Stimulated activated CD8-positive, alpha-beta memory T cell treated with anti-CD3 and anti-CD28 coated beads, Interleukin-15, amount 100 ng/mL, for 24 hours (primary cell): ENCODE measurements at regions not wholly inside any gene's neighbourhood (a gene's known extent, or its start where the extent isn't known, plus 50 kb on each side); places are given as distances from the start of the nearest gene placed in this dataset.
"Not testable (repeated sequence)": the region's sequence is repeated elsewhere in the genome, so short reads cannot be mapped to it uniquely, and the experiment has no call there.

Experiments
- DNase-seq: peaks from one replicate; pipeline ENCODE4 v3.0.0-alpha.2; 2020; ENCODE audit warnings: low read depth

DNA sequence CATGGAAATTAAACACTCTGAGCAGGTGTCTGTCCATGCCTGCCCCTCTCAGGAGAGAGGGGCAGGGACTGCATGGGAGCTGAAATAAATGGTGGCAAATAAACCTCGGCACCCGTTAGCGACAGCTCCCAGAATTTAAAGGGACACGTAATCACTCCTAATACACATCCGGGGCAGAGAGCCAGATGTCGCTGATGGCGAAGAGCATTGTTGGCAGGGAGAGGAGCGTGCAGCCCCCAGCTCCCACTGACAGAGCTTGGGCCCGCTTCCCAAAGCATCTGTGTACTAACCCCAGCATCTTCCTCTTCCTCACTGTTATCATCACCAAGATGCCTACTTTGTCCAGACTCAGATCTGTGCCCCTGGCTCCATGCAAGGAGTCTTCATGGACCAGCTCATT lies 85.8 kb downstream of the IRX5 start:
- no peak for DNase-seq

DNA sequence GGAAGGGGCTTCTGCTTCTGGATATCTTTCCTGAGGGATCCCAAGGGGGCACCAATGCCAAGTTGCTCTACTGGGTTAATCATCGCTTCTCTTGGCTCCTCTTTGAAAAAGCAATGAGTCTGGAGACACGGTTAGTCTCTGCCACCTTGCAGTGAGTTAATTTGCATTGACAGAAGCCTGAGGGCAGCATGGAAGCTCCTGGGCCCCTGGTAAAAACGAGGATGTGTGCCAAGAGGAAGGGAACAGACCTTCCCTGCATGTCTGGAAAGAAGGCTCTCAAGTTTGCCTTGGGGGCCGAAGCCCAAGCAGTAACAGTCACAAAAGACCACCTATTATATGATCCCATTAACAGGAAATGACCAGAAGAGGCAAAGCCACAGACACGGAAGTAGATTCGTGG lies 86.7 kb downstream of the IRX5 start:
- DNase-seq = no peak

DNA sequence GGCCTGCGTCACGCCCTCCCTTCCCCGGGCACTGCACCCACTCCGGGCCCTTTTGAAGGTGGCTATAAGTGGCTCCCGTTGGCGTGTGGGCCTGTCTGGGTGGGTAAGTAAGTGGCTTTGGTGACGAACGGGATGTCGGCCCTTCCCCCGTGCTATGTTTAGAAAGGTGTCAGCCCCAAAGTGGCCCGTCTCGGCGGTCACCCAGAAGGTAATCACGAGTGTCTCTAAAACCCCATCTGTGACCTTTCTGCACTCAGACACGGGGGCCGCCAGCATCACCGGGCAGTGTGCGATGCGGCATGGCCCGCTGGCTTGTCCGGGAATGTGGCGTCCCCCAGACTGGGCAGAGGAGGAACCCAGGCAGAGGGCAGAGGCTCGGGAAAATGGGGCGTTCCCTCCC lies 88.2 kb downstream of the IRX5 start:
- no peak for DNase-seq

DNA sequence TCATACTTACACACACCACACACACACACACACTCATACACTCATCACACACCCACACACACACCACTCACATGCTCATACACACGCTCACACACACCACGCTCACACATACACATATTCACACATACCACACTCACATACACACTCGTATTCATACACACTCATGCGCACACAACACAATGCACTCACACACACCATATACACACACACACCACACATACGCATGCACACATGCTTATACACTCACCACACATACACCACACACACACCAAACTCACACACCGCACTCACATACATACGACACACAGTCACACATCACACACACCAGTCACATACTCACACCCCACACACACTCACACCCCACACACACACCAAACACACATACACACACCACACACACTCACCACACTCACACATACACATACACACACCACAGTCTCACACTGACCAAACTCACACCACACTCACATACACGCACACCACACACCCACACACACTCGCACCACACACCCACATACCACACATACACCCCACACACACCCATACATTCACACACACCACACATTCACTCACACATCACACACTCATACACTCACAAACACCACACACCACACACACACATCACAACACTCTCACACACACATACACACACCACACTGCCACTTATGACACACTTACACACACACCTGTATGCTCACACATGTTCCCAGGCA lies 88.9 kb downstream of the IRX5 start:
- DNase-seq = no peak

DNA sequence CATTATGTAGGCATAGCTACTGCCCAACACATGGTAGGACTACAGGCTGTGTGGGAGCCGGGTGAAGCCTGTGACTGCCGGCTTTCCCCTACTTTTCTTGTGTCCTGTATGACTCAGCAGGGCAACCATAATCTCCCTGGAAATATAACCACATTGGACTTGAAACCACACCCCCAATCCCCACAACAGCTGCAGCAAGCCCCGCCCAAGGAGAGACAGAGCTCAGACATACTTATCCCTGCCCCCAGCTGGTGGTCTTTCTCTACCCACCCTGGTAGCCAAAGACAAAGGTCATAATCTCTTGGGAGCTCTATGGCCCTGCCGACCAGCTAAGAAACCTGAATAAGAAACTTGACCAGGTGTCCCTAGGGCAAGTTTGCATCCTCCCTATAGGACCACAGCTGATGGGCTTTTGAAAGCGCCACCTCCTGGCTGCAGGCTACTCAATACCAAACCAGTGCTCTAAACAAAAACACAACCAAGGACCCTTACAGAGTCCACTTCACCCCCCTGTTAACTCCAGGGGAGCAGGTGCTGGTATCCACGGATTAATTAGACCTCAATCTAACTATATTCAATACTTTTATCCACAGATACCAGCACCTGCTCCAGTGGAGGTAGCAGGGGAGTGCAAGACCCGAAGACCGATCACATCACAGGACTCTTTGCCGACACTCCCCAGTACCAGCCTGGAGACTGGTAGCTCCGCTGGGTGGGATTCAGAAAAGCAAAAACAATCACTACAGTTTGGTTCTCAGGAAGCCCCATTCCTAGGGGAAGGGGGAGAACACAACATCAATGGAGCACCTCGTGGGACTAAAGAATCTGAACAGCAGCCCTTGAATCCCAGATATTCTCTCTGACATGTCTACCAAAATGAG lies 91.2 kb downstream of the IRX5 start:
- DNase-seq = no peak

DNA sequence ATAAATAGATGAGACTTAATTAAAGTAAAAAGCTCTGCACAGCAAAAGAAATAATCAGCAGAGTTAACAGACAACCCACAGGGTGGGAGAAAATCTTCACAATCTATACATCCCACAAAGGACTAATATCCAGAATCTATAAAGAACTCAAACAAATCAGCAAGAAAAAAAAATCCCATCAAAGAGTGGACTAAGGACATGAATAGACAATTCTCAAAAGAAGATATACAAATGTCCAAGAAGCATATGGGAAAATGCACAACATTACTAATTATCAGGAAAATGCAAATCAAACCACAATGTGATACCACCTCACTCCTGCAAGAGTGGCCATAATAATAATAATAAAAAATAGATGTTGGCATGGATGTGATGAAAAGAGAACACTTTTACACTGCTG lies 96.6 kb downstream of the IRX5 start:
- not testable (repeated sequence) for DNase-seq

DNA sequence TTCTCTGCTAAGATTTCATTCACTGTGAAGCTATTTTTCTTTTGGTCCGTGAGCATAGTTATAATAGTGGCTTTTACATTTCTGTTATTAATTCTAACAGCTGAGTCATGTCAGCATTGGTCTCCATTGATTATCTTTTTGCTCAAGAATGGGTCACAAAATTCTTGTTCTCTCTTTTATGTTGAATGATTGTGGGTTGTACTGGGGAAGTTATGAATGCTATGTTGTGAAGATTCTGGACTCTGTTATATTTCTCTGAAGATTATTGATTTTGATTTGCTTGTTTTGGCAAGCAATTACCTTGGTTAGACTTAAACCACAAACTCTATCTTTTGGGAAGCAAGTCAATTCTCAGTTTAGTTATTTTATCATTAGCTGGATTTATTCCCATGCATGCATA lies 98.8 kb downstream of the IRX5 start:
- DNase-seq = no peak

DNA sequence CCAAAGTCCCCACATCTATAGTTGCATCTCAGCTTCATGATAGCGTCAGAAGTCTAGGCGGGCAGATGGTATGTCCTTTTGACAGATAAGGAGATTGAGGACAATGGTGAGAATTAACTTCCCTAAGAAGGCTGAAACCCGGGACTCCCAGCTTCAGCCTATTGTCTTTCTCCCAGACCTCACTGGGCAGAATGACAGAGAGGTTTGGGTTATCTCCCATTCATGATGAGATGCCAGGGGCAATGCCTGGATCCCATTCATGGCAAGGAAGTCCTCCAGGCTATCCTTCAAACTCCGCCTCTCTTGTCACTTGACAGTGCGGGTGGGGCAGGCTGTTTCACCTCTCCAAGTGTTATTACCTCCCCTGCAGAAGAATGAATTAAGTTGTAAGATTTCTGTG lies 100.3 kb downstream of the IRX5 start:
- no peak for DNase-seq

DNA sequence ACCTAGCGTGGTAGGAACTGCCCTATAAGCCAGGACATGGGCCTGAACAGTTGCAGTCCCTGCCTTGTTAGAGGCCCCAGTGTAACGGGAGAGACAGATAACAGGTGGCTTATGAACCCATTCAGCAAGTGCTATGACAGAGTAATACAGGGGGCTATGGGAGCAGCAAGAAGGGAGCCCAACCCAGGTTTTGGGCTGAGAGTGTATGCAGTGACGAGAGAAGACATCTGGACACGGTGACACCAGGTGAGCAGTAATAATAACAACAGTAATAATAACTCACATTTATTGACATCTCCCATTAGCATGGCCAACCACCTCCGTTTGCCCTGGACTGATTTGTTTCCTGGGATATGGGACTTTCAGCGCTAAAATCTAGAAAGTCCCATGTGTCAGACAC lies 100.8 kb downstream of the IRX5 start:
- no peak for DNase-seq

DNA sequence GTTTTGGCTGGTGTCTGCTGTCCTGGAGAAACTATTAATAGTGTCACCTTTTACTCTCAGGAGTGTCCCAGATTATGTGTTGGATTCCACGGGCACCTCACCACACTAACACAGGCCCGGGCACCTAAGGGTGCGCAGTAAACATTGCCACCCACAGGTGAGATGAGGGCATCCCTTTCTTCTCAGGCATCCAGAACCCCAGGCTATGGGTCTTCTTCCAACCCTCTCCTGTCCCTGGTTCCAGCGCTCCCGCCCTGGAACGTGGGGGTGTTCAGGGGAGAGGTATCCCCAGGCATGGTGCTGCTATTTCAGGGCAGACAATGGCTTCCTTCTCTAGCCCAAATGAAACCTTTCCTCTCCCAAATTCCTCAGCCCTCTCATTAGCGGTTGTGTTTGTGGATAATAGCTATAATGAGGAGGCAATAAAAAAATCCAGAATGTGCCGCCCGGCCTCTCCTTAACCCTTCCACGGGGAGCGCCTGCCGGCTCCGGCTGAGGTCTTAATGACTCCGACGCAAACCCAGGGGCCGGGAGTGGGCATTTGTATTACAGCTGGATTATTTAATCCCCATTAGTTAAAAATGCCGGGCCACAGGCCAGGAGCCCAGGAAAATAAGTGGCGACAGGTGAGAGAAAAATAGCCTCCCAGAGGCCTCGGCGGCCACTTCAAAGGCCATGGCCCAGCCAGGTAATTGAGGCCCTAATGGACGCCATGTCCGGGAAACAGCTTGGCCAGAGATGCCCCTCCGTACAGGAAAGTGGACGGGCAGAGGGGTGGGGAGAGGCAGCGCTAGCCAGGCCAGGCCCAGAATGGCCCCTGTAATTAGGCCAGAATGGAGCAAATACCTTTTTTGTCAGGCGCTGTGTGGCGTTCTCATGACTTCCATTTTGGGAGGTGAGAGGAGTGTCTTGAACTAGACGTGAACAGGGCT lies 102.8 kb downstream of the IRX5 start:
- no peak for DNase-seq

DNA sequence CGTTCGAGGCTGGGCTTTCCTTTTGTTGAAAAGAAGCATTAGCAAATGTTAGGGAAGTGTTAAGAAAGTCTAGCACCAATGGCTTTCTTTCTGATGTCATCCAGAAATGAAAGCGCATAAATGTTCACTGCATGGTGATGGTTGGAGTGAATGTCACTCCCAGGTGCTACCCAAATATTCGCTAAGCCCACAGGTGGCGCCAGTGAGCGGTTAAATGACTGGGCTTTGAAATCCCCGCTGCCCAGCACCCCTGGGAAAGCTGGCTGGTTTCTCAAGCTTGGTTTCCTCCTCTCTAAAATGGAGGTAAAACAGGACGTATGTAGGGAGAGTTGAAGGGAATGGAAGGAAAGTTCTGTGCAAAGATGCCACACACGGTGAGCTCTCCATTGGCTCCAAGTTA lies 104.4 kb downstream of the IRX5 start:
- peak; percentile 7 for DNase-seq

DNA sequence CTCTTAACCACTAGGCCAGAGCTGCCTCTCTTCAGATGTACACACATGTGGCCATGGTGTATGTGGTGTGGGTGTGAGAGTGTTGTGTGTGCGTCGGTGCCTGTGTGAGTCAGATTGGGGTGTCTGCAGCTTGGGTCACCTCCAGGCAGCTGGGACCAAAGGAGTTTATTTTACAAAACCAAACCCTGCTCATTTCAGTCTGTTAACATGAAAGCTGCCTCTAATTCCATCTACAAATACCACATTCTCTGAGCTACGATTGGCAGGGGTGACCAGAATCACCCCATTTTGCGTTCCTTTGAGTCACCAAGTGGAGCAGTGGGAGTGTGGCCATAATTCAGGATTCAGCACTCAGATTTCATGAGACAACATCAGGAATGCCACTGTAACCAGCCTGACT lies 105.3 kb downstream of the IRX5 start:
- DNase-seq = no peak

DNA sequence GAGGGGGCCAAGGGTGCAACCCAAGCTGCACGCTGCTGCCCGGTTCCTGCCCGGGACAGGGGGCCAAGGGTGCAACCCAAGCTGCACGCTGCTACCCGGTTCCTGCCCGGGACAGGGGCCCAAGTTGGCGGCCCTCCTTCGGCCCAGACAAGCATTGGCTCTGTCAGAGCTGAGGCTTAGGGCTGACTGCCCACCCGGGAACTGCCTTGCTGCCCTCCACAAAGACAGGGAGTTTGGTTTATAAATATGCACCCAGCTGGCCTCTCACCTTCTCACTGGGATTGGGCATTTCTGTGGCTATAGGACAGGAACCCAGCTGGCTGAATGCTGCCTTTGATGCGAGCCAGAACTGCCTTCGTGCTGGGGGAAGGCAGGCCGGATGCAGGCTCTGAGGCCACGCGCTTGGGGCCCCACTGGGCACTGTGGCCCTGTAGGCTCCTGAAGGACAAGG lies 105.7 kb downstream of the IRX5 start:
- no peak for DNase-seq

DNA sequence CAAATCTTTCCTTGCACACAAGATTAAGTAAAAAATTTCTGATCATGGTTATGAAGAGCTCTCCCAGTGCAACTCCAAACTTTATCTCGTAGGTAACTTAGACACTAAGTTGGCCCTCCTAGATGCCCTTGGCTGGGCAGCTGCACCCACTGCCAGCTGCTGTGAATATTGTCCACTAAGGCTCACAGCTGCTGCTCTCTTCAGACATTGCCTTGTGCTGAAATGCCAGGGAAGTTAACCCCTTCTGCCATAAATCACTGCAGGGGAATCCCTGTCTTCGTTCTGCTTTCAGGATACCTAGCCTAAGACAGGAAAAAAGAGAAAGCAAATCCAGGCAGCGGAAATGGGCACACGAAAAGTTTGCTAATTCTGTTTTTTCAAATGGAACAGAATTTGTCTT lies 106.4 kb downstream of the IRX5 start:
- no peak for DNase-seq

DNA sequence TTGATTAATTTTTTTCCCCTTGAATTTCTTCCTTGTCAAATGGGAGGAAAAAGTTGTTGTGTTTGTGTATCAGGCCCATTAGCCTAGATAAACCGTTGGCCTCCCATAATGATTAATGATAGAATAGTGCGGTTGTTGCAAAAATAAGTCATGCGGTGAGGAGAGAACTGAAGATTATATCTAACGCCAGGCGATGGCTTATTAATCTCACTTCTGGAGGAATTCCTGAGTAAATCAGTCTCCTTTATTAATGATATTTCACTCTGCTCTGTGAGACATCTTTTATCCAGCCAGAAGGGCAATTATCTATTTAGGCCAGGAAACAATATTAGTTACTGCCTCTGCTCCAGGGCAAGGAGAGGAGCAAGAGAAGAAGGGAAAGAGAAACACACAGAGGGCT lies 107.3 kb downstream of the IRX5 start:
- no peak for DNase-seq

DNA sequence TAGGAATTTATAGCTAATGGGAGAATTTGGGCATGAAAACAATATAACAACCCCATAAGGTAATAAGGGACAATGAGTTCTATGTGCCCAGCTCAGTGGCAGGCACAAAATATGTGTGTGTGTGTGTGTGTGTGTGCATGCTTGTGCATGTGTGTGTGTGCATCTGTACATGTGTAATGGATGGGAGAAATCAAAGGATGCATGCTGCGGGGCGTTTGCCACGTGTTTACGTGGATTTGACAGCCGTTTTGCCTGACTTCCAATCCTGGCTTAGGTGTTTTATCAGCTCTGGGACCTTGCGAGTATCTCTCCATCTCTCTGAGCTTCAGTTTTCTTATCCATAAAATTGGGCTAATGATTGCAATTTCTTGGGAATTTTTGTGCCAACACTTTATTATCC lies 108.4 kb downstream of the IRX5 start:
- DNase-seq = no peak

DNA sequence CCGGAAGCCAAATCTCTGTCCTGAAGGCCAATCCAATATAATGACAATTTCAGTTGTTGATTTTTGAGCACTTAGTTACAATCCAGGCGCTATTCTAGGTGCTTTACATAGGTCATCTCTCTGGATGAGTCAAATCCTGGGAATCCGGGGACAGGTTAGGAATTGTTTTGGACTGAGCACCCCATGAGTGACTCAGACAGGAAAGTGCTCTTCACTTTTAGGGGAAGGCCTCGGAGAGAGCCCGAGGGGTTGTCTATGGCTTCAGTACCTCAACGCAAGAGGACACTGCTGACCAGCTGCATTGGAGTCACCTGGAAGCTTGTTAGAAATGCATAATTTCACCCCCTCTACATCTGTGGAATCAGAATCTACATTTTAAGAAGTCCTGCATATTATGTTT lies 108.8 kb downstream of the IRX5 start:
- DNase-seq = no peak

DNA sequence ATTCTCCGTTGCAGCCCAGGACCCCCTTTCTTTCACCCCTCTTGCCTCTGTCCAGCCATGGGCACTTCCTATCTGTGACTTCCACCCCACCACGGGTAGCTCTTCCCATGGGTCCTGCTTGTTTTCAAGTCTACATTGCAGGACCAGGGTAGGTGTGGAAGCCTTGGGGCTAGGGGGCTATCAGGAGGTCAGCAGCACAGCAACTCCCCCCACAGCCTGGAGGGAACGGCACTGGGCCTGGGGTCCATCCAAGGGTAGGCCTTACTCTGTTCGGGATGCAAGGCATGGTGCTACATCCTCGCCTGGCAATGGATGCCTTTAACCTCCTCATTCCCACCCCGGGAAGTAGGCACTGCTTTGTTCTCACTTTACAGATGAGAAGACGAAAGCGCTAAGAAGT lies 109.3 kb downstream of the IRX5 start:
- no peak for DNase-seq

DNA sequence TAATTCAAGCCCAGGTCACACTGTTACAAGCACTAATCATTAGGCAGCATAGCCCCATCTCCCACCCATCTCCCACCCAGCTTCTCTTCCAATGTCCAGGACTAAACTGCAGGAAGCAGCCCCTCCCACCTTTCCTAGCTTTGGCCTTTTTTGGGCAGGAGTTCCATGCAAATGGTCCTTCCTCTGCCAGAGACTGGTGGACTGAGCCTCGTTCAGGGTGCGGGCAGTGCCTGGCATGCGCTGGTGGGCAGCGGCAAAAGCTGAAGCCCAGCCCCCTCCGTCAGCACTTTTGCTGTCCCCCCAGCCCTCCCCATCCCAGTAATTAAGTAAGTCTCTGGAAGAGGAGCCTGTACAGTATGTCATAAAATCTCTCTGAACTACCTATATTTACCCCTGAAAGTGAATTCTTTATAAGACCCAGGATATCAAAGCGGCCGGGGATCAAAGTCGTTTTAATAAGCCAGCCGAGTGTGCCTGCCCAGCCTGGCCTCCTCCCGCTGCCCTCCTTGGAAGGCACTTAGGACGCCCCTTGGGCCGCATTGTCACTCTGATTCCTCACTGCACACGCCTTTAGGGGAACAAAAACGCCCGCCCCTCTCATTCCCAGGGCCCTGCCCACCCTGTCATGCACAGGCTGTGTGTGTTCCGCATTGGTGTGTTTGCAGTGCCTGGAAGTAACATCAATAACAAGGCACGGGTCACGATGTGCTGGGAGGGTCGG lies 109.9 kb downstream of the IRX5 start:
- DNase-seq = no peak

DNA sequence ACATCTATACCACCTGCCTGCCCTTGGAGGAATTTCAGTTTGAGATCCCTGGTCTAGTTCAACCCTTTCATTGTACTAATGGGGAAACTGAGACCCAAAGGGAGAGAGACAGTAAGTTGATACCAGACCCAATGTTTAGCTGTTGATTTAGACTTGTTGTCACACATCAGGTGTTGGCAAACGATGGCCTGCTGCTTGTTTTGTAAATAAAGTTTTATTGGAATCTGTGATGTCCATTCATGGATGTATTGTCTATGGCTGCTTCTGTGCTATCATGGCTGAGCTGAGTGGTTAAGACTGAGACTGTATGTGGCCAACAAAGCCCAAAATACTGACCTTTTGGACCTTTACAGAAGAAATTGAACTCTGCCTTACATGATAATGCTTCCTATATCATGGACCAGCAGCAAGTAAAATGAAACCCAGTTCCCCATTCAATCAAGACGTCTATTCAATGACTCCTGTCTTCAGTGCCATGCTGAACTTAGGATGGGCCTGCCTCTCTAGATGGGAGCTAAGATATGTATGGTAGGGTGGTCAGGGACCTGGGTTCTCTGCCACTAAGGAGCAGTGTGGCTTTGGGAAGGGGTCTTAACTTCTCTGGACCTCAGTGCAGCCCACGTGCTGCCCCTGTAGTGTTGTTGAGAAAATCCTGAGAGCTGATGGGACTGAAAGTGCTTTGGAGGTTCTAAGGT lies 111.0 kb downstream of the IRX5 start:
- no peak for DNase-seq
